ENCODE measurements at regions not wholly inside any gene's neighbourhood (a gene's known extent, or its start where the extent isn't known, plus 50 kb on each side); places are given as distances from the start of the nearest gene placed in this dataset.

DNA sequence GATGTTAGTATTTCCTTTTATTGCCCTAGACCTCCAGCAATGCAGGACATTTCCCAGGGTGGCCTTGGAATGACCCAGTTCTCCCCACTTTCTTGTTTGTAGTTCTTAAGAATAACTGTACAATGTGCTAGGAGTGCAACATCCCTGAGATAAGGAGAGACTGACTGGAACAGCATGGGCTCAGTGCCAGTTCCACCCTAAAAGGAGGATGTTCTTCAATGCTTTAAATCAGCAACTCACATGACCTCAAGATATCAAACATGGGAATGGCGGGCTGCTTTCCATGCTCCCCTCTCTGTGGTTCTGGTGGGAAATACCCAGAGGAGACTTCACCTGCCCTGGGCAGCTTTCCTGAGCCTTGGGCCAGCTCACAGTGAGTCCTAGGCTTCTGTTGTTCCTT is 766.9 kb upstream of the FBXO33 start:
- no peak for DNase-seq
- Histone ChIP-seq H3K4me2 (ENCODE audit: low read depth, low read length, poor library complexity, severe bottlenecking) (no peak overlapping the region), H4K20me1 (ENCODE audit: insufficient read depth, low read depth, low read length) (no peaks in the 10 kb centered on the region), H3K4me1 (ENCODE audit: low read length) (no peaks in the 10 kb centered on the region), H3K9me3 (ENCODE audit: low read length) (peaks cover 45% of the 10 kb centered on the region), H3K79me2 (ENCODE audit: low read length) (no peaks in the 10 kb centered on the region), H3K9ac (ENCODE audit: low read length) (no peak overlapping the region), H2AFZ (ENCODE audit: low read length) (no peak overlapping the region), H3K9me2 (replicated peaks; ENCODE audit: insufficient read depth, low read length) (no peaks in the 10 kb centered on the region), H3K4me3 (ENCODE audit: low read length) (no peak overlapping the region), H3K36me3 (ENCODE audit: insufficient read depth, low read length) (no peaks in the 10 kb centered on the region), H3K27me3 (ENCODE audit: low read length) (no peaks in the 10 kb centered on the region), H3K27ac (ENCODE audit: low read length) (no peak overlapping the region)

DNA sequence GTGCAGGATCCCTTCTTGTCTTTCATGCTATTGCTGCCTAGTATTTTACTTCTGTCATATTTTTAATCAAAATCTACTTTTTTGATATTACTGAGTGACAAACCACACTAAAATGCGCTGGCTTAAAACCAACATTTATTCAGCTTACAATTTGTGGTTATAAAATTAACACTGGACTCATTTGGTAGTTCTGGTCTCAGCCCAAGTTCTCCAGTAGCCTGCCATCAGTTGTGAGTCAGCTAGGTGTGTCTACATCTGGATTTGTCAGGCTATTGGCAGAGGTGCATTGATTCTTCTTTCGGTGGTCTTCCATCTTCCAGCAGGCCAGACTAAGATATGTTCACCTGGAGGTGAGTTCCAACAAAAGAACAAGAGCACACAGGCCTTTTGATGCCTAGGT is 765.1 kb upstream of the FBXO33 start:
- Histone ChIP-seq H3K27me3 (ENCODE audit: low read length) (no peaks in the 10 kb centered on the region), H3K9me2 (replicated peaks; ENCODE audit: insufficient read depth, low read length) (no peaks in the 10 kb centered on the region), H3K4me1 (ENCODE audit: low read length) (no peaks in the 10 kb centered on the region), H3K4me3 (ENCODE audit: low read length) (no peak overlapping the region), H3K79me2 (ENCODE audit: low read length) (no peaks in the 10 kb centered on the region), H3K9ac (ENCODE audit: low read length) (no peak overlapping the region), H3K9me3 (ENCODE audit: low read length) (peaks cover 47% of the 10 kb centered on the region), H3K4me2 (ENCODE audit: low read depth, low read length, poor library complexity, severe bottlenecking) (no peak overlapping the region), H4K20me1 (ENCODE audit: insufficient read depth, low read depth, low read length) (no peaks in the 10 kb centered on the region), H3K36me3 (ENCODE audit: insufficient read depth, low read length) (no peaks in the 10 kb centered on the region), H3K27ac (ENCODE audit: low read length) (no peak overlapping the region), H2AFZ (ENCODE audit: low read length) (no peak overlapping the region)
- DNase-seq, result no peak

DNA sequence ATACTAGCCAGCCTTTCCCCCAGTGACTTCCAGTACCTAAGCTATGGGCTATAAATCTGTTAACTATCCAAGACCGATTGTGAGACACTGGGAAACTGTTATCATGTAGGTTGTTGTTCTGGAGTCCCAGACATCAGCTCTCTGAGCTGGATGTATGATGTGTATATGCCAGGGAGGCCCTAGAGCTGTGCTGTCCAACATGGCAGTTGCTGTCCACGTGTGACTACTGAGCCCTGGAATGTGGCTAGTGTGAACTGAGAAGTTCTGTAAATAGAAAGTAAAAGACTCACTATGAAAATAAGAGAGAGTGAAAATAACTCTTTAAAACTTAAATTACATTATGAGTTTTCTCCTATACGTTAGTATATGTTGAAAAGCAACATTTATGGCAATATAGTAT is 755.8 kb upstream of the FBXO33 start:
- H3K27ac ChIP-seq (ENCODE audit: low read length), result no peak overlapping the region
- H3K4me1 ChIP-seq (ENCODE audit: low read length), result no peaks in the 10 kb centered on the region
- DNase-seq, result no peak
- H3K36me3 ChIP-seq (ENCODE audit: insufficient read depth, low read length), result no peaks in the 10 kb centered on the region
- no peak overlapping the region for H2AFZ ChIP-seq (ENCODE audit: low read length)
- no peak overlapping the region for H3K9ac ChIP-seq (ENCODE audit: low read length)
- no peak overlapping the region for H3K4me2 ChIP-seq (ENCODE audit: low read depth, low read length, poor library complexity, severe bottlenecking)
- H3K27me3 ChIP-seq (ENCODE audit: low read length), result no peaks in the 10 kb centered on the region
- peaks cover 24% of the 10 kb centered on the region for H3K9me3 ChIP-seq (ENCODE audit: low read length)
- no peaks in the 10 kb centered on the region for H3K79me2 ChIP-seq (ENCODE audit: low read length)
- H4K20me1 ChIP-seq (ENCODE audit: insufficient read depth, low read depth, low read length), result no peaks in the 10 kb centered on the region
- H3K9me2 ChIP-seq (replicated peaks; ENCODE audit: insufficient read depth, low read length), result no peaks in the 10 kb centered on the region
- no peak overlapping the region for H3K4me3 ChIP-seq (ENCODE audit: low read length)

GRCh38 chr14:40164083-40164482 is 731.9 kb upstream of the FBXO33 start:
- Histone ChIP-seq H3K36me3 (ENCODE audit: insufficient read depth, low read length) (no peaks in the 10 kb centered on the region), H3K4me3 (ENCODE audit: low read length) (no peak overlapping the region), H3K9me2 (replicated peaks; ENCODE audit: insufficient read depth, low read length) (no peaks in the 10 kb centered on the region), H3K4me2 (ENCODE audit: low read depth, low read length, poor library complexity, severe bottlenecking) (no peak overlapping the region), H3K9me3 (ENCODE audit: low read length) (peaks cover 40% of the 10 kb centered on the region), H3K27me3 (ENCODE audit: low read length) (no peaks in the 10 kb centered on the region), H3K79me2 (ENCODE audit: low read length) (no peaks in the 10 kb centered on the region), H2AFZ (ENCODE audit: low read length) (no peak overlapping the region), H3K27ac (ENCODE audit: low read length) (no peak overlapping the region), H3K9ac (ENCODE audit: low read length) (no peak overlapping the region), H3K4me1 (ENCODE audit: low read length) (no peaks in the 10 kb centered on the region), H4K20me1 (ENCODE audit: insufficient read depth, low read depth, low read length) (no peaks in the 10 kb centered on the region)
- DNase-seq, result no peak

GRCh38 chr14:40139657-40140056 is 707.4 kb upstream of the FBXO33 start:
- Histone ChIP-seq H3K27me3 (ENCODE audit: low read length) (peaks cover 2% of the 10 kb centered on the region), H3K9me2 (replicated peaks; ENCODE audit: insufficient read depth, low read length) (no peaks in the 10 kb centered on the region), H3K36me3 (ENCODE audit: insufficient read depth, low read length) (no peaks in the 10 kb centered on the region), H3K4me3 (ENCODE audit: low read length) (no peak overlapping the region), H3K9ac (ENCODE audit: low read length) (no peak overlapping the region), H4K20me1 (ENCODE audit: insufficient read depth, low read depth, low read length) (no peaks in the 10 kb centered on the region), H2AFZ (ENCODE audit: low read length) (no peak overlapping the region), H3K27ac (ENCODE audit: low read length) (no peak overlapping the region), H3K4me1 (ENCODE audit: low read length) (no peaks in the 10 kb centered on the region), H3K9me3 (ENCODE audit: low read length) (peaks cover 40% of the 10 kb centered on the region), H3K79me2 (ENCODE audit: low read length) (no peaks in the 10 kb centered on the region), H3K4me2 (ENCODE audit: low read depth, low read length, poor library complexity, severe bottlenecking) (no peak overlapping the region)
- no peak for DNase-seq

GRCh38 chr14:40133463-40133862 is 701.2 kb upstream of the FBXO33 start:
- Histone ChIP-seq H3K9ac (ENCODE audit: low read length) (no peak overlapping the region), H3K79me2 (ENCODE audit: low read length) (no peaks in the 10 kb centered on the region), H3K27me3 (ENCODE audit: low read length) (peaks cover 2% of the 10 kb centered on the region; the same call in 1 of the 2 replicates), H3K9me3 (ENCODE audit: low read length) (peaks cover 56% of the 10 kb centered on the region), H3K4me3 (ENCODE audit: low read length) (no peak overlapping the region), H3K27ac (ENCODE audit: low read length) (no peak overlapping the region), H2AFZ (ENCODE audit: low read length) (no peak overlapping the region), H3K4me2 (ENCODE audit: low read depth, low read length, poor library complexity, severe bottlenecking) (no peak overlapping the region), H3K9me2 (replicated peaks; ENCODE audit: insufficient read depth, low read length) (no peaks in the 10 kb centered on the region; the same call in 1 of the 2 replicates), H4K20me1 (ENCODE audit: insufficient read depth, low read depth, low read length) (no peaks in the 10 kb centered on the region), H3K36me3 (ENCODE audit: insufficient read depth, low read length) (no peaks in the 10 kb centered on the region), H3K4me1 (ENCODE audit: low read length) (no peaks in the 10 kb centered on the region)
- DNase-seq, result no peak

DNA sequence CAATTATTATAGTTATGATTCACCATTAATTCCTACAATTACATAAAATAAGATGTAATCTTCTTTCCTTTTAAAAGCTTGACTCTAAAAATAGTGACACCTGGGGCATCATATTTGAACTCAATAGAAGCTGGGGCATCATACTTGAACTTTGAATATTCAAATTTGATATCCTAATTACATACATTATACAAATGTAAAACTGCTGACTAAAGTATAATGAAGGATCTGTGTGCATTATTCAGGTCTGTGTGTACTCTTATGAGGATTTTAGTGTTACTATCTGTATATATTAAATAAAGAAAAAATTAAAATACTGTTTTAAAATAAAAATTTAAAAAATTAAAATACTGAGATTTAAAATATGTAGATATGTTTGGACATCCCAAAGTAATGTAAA is 696.9 kb upstream of the FBXO33 start:
- no peaks in the 10 kb centered on the region for H3K36me3 ChIP-seq (ENCODE audit: insufficient read depth, low read length)

DNA sequence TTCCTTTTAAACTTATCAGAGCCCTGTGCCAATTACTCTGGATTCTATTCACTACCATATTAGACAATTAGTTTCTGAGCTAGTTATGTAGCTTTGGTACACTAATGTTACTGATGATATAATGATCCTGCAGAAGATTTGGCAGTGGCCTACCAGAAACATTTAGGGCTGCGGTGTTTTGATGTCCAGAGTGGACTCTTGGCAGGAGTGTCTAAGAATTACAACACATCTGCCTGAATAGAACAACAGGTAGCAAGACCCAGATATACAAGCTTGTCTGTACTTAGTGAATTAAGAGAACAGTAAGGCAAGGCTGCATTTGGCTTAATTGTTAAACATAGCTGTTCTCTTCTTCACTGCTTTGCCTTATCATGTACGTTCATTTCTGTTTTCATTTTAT is 691.6 kb upstream of the FBXO33 start:
- H3K9me3 ChIP-seq (ENCODE audit: low read length), result peaks cover 24% of the 10 kb centered on the region
- H3K27ac ChIP-seq (ENCODE audit: low read length), result no peak overlapping the region
- no peaks in the 10 kb centered on the region for H3K9me2 ChIP-seq (replicated peaks; ENCODE audit: insufficient read depth, low read length)
- DNase-seq, result no peak
- no peak overlapping the region for H3K4me3 ChIP-seq (ENCODE audit: low read length)
- H2AFZ ChIP-seq (ENCODE audit: low read length), result no peak overlapping the region
- H3K36me3 ChIP-seq (ENCODE audit: insufficient read depth, low read length), result no peaks in the 10 kb centered on the region
- H3K4me2 ChIP-seq (ENCODE audit: low read depth, low read length, poor library complexity, severe bottlenecking), result no peak overlapping the region
- no peaks in the 10 kb centered on the region for H4K20me1 ChIP-seq (ENCODE audit: insufficient read depth, low read depth, low read length)
- no peak overlapping the region for H3K9ac ChIP-seq (ENCODE audit: low read length)
- H3K27me3 ChIP-seq (ENCODE audit: low read length), result no peaks in the 10 kb centered on the region
- H3K79me2 ChIP-seq (ENCODE audit: low read length), result no peaks in the 10 kb centered on the region
- no peaks in the 10 kb centered on the region for H3K4me1 ChIP-seq (ENCODE audit: low read length)

More for the DNA sequence above, 696.9 kb upstream of the FBXO33 start:
- H3K9me2 ChIP-seq (replicated peaks; ENCODE audit: insufficient read depth, low read length), result no peaks in the 10 kb centered on the region
- H2AFZ ChIP-seq (ENCODE audit: low read length), result no peak overlapping the region
- H3K79me2 ChIP-seq (ENCODE audit: low read length), result no peaks in the 10 kb centered on the region
- H3K9ac ChIP-seq (ENCODE audit: low read length), result no peak overlapping the region
- no peak for DNase-seq
- no peak overlapping the region for H3K27ac ChIP-seq (ENCODE audit: low read length)
- no peaks in the 10 kb centered on the region for H3K27me3 ChIP-seq (ENCODE audit: low read length)
- no peak overlapping the region for H3K4me2 ChIP-seq (ENCODE audit: low read depth, low read length, poor library complexity, severe bottlenecking)
- H3K9me3 ChIP-seq (ENCODE audit: low read length), result peaks cover 47% of the 10 kb centered on the region
- no peaks in the 10 kb centered on the region for H4K20me1 ChIP-seq (ENCODE audit: insufficient read depth, low read depth, low read length)
- no peak overlapping the region for H3K4me3 ChIP-seq (ENCODE audit: low read length)
- no peaks in the 10 kb centered on the region for H3K4me1 ChIP-seq (ENCODE audit: low read length)

Measured in Karpas-422 (cell line).